PFSK-1 (cell line): ENCODE measurements at regions not wholly inside any gene's neighbourhood (a gene's known extent, or its start where the extent isn't known, plus 50 kb on each side); places are given as distances from the start of the nearest gene placed in this dataset.

Experiments used
- FOXP2 ChIP-seq: optimal IDR thresholded peaks from 2 replicates; pipeline ENCODE3; 2011; ENCODE audit warnings: borderline replicate concordance, control low read depth, inconsistent platforms; ENCODE audit not compliant: insufficient read depth; ENCODE audit errors: extremely low read length, extremely low read depth
- POLR2AphosphoS5 ChIP-seq: IDR thresholded peaks from 2 replicates; pipeline ENCODE4 v1.6.1; 2012; ENCODE audit warnings: low read depth, mild to moderate bottlenecking, control low read depth, low read length, moderate library complexity
- SIN3A ChIP-seq: IDR thresholded peaks from 2 replicates; pipeline ENCODE4 v1.6.1; 2012; ENCODE audit warnings: mild to moderate bottlenecking, low read length, moderate library complexity, borderline replicate concordance; ENCODE audit not compliant: insufficient read depth
- TAF1 ChIP-seq: IDR thresholded peaks from 2 replicates; pipeline ENCODE4 v1.6.1; 2012; ENCODE audit warnings: low read length, control low read depth, borderline replicate concordance; ENCODE audit not compliant: insufficient read depth
- TF ChIP-seq, protein P1 (sequence below), 2 experiments: IDR thresholded peaks; 2 replicates each; pipeline versions ENCODE4 v1.6.1 to v1.8.0; 2011 to 2012; ENCODE audit warnings: low read depth in 2 of 2, low read length in 2 of 2, control low read depth in 1 of 2, inconsistent platforms in 1 of 2, mild to moderate bottlenecking in 1 of 2, moderate library complexity in 1 of 2; ENCODE audit not compliant: insufficient read depth in 1 of 2

DNA sequence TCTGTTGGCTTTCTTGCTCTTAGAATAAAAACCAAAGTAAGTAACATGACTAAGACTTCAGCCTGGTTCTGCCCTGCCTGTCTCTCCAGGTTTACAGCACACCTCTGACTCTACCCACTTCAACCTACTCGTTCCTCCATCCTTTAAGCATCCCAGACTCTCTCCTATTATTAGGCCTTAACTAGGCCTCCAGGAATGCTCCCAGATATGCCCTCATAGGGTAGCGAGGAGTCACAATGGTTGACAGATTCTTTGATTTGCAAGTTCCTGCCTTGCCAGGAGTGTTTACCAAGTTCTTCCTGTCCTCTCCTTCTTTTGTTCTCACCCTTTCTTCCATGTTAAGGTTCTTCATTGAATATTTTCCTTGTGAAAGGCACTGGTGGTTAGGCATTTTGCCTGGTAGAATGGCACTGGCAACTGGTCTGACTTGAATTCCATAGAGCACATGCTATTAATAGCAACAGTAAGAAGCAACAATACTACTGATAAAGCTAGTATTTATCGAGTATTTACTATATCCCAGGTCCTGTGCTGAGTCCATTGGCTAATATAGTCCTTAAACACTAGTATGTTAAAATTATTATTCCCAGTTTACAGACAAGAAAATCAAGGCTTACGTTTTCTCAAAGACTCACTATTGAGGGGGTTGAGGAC lies 327.9 kb upstream of the PRKCQ start:
- TF ChIP-seq FOXP2 (no peak), TAF1 (no peak), POLR2AphosphoS5 (no peak), SIN3A (no peak)
- TF ChIP-seq, protein P1, sequence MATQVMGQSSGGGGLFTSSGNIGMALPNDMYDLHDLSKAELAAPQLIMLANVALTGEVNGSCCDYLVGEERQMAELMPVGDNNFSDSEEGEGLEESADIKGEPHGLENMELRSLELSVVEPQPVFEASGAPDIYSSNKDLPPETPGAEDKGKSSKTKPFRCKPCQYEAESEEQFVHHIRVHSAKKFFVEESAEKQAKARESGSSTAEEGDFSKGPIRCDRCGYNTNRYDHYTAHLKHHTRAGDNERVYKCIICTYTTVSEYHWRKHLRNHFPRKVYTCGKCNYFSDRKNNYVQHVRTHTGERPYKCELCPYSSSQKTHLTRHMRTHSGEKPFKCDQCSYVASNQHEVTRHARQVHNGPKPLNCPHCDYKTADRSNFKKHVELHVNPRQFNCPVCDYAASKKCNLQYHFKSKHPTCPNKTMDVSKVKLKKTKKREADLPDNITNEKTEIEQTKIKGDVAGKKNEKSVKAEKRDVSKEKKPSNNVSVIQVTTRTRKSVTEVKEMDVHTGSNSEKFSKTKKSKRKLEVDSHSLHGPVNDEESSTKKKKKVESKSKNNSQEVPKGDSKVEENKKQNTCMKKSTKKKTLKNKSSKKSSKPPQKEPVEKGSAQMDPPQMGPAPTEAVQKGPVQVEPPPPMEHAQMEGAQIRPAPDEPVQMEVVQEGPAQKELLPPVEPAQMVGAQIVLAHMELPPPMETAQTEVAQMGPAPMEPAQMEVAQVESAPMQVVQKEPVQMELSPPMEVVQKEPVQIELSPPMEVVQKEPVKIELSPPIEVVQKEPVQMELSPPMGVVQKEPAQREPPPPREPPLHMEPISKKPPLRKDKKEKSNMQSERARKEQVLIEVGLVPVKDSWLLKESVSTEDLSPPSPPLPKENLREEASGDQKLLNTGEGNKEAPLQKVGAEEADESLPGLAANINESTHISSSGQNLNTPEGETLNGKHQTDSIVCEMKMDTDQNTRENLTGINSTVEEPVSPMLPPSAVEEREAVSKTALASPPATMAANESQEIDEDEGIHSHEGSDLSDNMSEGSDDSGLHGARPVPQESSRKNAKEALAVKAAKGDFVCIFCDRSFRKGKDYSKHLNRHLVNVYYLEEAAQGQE (IDR thresholded peaks at IDR 0.05; ENCODE audit: insufficient read depth in 1 of 2, low read depth in 2 of 2, low read length in 2 of 2) = no peak

DNA sequence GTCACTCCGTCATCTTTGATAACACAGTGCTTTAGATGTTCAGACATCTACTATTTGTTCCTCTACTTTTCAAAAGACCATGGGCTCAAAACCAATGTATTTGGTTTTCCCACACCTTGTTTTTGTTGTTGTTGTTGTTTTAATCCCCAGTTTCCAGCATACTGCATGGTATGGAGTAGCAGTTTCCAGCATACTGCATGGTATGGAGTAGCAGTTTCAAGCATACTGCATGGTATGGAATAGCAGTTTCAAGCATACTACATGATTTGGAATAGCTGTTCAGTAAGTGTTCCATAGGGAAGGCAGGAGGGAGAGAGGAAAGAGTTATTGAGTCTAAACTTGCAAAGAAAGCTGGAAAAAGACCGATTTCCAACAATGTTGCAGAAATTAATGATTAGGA lies 314.3 kb upstream of the PRKCQ start:
- TF ChIP-seq SIN3A (no peak), POLR2AphosphoS5 (no peak), TAF1 (no peak), FOXP2 (no peak)
- TF ChIP-seq, protein P1 (IDR thresholded peaks at IDR 0.05; ENCODE audit: insufficient read depth in 1 of 2, low read depth in 2 of 2, low read length in 2 of 2) = no peak

DNA sequence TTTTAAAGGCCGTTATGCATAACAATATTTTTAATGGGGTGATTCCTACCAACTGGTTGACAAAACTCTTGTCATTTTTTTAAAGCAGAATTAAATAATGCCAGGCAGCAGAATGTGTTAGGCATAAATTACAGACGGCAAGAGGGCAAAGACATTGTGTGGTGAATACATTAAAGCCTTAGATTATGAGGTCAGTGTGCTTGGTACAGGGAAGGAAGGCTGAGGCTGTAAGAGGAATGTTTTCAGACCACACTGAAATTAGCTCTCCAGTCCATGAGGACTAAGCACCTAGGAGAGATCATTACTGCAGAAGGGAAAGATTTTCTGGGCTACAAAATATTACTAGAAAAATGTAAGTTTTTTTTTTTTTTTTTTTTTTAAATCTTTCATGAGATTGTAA lies 312.8 kb upstream of the PRKCQ start:
- no peak for TF ChIP-seq POLR2AphosphoS5
- TF ChIP-seq SIN3A = no peak
- no peak for TF ChIP-seq FOXP2
- no peak for TF ChIP-seq TAF1
- TF ChIP-seq, protein P1 (IDR thresholded peaks at IDR 0.05; ENCODE audit: insufficient read depth in 1 of 2, low read depth in 2 of 2, low read length in 2 of 2) = no peak

DNA sequence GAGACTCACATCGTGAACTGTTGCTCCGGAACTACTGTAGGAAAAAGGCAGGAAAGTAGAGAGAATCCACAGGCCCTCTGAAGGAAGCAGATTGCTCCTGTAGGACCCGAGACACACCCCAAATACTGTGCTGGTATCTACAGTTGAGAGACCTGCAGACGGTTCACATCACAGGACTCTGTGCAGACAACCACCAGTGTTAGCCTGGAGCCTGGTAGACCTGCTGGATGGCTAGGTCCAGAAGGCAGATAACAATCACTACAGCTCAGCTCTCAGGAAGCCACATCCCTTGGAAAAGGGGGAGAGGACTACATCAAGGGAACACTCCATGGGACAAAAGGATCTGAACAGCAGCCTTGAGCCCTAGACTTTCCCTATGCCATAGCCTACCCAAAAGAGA lies 311.8 kb upstream of the PRKCQ start:
- TF ChIP-seq POLR2AphosphoS5 = no peak
- no peak for TF ChIP-seq SIN3A
- TF ChIP-seq, protein P1 (IDR thresholded peaks at IDR 0.05; ENCODE audit: insufficient read depth in 1 of 2, low read depth in 2 of 2, low read length in 2 of 2) = no peak
- TF ChIP-seq TAF1 = no peak
- no peak for TF ChIP-seq FOXP2

DNA sequence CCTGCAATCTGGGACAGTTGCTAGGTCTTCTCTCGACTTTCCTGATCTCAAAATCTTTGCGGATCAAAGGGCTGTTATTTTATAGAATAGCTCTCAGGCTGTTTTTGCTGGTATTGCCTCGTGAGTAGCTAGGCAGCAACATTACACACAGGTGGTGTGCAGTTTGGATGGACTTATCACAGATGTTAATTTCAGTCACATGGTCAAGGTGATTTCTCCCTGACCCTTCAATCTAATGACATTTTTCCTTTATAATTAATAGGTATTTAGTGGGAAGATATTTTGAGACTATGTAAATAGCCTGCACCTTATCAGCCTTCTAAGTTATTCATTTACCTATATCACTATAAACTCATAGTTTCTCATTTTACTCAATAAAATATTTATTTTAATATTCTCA lies 309.6 kb upstream of the PRKCQ start:
- TF ChIP-seq TAF1 = no peak
- TF ChIP-seq, protein P1 (IDR thresholded peaks at IDR 0.05; ENCODE audit: insufficient read depth in 1 of 2, low read depth in 2 of 2, low read length in 2 of 2) = no peak
- no peak for TF ChIP-seq FOXP2
- no peak for TF ChIP-seq SIN3A
- TF ChIP-seq POLR2AphosphoS5 = no peak
